Activated naive CD4-positive, alpha-beta T cell treated with anti-CD3 and anti-CD28 coated beads for 36 hours (primary cell): ENCODE measurements at regions not wholly inside any gene's neighbourhood (a gene's known extent, or its start where the extent isn't known, plus 50 kb on each side); places are given as distances from the start of the nearest gene placed in this dataset.
"Not testable (repeated sequence)": the region's sequence is repeated elsewhere in the genome, so short reads cannot be mapped to it uniquely, and the experiment has no call there.

ENCODE experiments used
- CTCF ChIA-PET: fragments of 350-600 bp; sonication (Branson Sonifier 250); formaldehyde crosslinking; loops from one replicate; lab custom pipeline; 2021; ENCODE audit warnings: antibody characterized with exemption; lab: Charles Lee
- DNase-seq: peaks from one replicate; pipeline ENCODE4 v3.0.0-alpha.2; 2020
- H3K27ac Mint-ChIP-seq: one replicate; pipeline ENCODE4 v1.8.0; 2021; ENCODE audit warnings: mild to moderate bottlenecking, mixed read lengths
- H3K27me3 Mint-ChIP-seq: one replicate; pipeline ENCODE4 v1.8.0; 2021; ENCODE audit warnings: low read depth, mixed read lengths
- H3K36me3 Mint-ChIP-seq: one replicate; pipeline ENCODE4 v1.8.0; 2021; ENCODE audit warnings: low read depth, mixed read lengths
- H3K4me1 Mint-ChIP-seq: one replicate; pipeline ENCODE4 v1.8.0; 2021; ENCODE audit warnings: low read depth, mixed read lengths
- H3K4me3 Mint-ChIP-seq: one replicate; pipeline ENCODE4 v1.8.0; 2021; ENCODE audit warnings: mild to moderate bottlenecking, moderate library complexity, mixed read lengths
- H3K9me3 Mint-ChIP-seq: one replicate; pipeline ENCODE4 v1.8.0; 2021; ENCODE audit warnings: mixed read lengths
- intact Hi-C: fragments of 100-400 bp; cut with micrococcal nuclease; formaldehyde crosslinking; loops from one replicate; pipeline ENCODE4 v1.15.1; 2023

DNA sequence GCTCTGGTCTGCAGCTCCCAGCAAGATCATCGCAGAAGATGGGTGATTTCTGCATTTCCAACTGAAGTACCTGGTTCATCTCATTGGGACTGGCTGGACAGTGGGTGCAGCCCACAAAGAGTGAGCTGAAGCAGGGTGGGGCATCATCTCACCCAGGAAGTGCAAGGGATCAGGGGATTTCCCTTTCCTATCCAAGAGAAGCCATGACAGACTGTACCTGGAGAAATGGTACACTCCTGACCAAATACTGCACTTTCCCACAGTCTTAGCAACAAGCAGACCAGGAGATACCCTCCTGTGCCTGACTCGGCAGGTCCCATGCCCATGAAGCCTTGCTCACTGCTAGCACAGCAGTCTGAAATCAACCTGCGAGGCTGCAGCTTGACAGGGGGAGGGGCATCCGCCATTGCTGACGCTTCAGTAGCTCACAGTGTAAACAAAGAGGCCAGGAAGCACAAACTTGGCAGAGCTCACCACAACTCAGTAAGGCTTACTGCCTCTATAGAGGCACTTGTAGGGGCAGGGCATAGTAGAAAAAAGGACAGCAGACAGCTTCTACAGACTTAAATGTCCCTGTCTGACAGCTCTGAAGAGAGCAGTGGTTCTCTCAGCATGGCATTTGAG is 60.5 kb downstream of the AREG start:
- H3K4me3 Mint-ChIP-seq, H3K27ac Mint-ChIP-seq, DNase-seq, H3K36me3 Mint-ChIP-seq, H3K4me1 Mint-ChIP-seq, H3K9me3 Mint-ChIP-seq, intact Hi-C loops: not testable (repeated sequence)
- peaks cover 27% of the 10 kb centered on the region for H3K27me3 Mint-ChIP-seq
- CTCF ChIA-PET: interaction anchor here (0.6 kb wide), 2 partner anchors 128 to 982 kb away, joined by 3 to 6 read pairs; no protein-coding TSS in a partner anchor

DNA sequence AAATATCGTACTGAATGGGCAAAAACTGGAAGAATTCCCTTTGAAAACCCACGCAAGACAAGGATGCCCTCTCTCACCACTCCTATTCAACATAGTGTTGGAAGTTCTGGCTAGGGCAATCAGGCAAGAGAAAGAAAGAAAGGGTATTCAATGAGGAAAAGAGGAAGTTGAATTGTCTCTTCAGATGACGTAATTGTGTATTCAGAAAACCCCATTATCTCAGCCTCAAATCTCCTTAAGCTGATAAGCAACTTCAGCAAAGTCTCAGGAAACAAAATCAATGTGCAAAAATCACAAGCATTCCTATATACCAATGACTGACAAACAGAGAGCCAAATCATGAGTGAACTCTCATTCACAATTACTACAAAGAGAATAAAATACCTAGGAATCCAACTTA is 64.4 kb downstream of the AREG start:
- H3K4me1 Mint-ChIP-seq, CTCF ChIA-PET, H3K36me3 Mint-ChIP-seq, H3K27ac Mint-ChIP-seq, DNase-seq, H3K4me3 Mint-ChIP-seq, H3K9me3 Mint-ChIP-seq, intact Hi-C loops: not testable (repeated sequence)
- peaks cover 24% of the 10 kb centered on the region for H3K27me3 Mint-ChIP-seq

DNA sequence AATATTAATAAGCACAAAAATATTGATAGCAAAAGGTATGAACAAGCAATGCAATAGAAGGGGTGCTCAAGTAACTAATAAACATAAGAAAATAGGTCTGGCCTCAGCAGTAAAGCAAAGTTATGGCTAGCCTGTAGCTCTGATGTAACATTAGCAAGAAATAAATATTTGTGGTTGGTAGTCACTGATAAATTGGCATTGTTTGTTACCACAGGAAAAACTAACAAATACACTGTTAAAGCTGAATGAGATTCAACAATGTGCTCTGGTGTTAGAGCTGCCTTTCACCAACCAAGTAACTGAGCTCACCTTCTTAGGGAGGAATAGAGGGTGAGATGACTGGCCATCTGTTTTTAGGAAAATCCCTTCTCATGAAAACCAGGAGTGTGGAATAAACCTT is 71.4 kb downstream of the AREG start:
- H3K4me3 Mint-ChIP-seq: no peak overlapping the region
- peaks cover 3% of the 10 kb centered on the region for H3K27me3 Mint-ChIP-seq
- DNase-seq: no peak
- intact Hi-C loops: no loop called here
- H3K36me3 Mint-ChIP-seq: no peaks in the 10 kb centered on the region
- CTCF ChIA-PET: no interaction called here
- no peak overlapping the region for H3K27ac Mint-ChIP-seq
- H3K9me3 Mint-ChIP-seq: no peaks in the 10 kb centered on the region
- H3K4me1 Mint-ChIP-seq: no peaks in the 10 kb centered on the region

DNA sequence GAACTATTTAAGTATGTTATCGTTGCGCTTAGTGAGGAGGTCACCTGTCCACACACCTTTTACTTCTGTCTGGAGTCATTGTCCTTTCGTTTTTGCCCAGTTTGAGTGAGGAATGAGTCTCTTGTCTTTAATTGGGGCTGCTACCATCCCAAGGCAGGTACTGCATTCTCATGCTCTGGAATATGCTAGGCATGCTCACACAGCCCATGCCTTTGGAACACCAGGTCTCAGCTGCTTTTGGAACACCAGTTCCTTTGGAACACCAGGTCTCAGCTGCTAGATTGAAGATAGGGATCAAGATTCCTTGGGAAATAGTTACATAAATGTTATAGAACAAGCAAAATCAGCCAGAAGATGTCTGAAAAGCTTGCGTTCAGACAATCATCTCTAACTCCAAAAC is 73.1 kb downstream of the AREG start:
- intact Hi-C loops: no loop called here
- H3K36me3 Mint-ChIP-seq: no peaks in the 10 kb centered on the region
- H3K4me1 Mint-ChIP-seq: no peaks in the 10 kb centered on the region
- CTCF ChIA-PET: no interaction called here
- no peak overlapping the region for H3K4me3 Mint-ChIP-seq
- H3K9me3 Mint-ChIP-seq: no peaks in the 10 kb centered on the region
- H3K27ac Mint-ChIP-seq: no peak overlapping the region
- peaks cover 3% of the 10 kb centered on the region for H3K27me3 Mint-ChIP-seq
- no peak for DNase-seq

DNA sequence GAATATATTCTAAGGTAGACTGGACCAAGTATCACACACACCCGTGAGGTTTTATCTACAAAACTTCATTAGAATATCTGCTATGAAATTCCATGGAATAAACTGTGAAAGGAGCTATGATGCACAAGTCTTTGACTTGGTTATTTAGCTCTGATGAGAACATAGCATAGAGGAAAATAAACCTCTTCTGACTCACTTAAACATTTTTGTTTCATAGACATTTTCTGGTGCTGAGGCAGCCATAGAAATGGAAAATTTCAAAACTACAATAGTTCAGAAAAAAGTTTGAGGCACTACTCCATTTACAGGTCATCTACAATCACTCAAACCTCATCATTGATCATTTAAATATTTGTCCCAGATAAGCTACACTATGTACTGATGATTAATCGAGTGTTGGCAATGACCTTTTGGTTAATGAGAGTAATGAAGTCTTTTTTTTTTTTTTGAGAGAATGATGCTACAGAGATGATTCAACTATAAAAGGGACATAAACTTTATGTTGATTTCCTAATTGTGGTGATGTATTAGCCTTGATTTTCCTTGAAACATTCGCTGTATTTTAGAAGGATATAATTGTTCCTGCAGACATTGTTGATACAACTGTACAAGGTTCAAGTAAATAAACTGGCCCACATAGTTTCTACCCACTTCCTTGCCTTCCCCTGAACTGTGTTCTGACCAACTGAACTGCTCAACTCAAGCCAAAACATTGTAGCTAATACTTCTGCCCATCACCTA is 77.5 kb downstream of the AREG start:
- Mint-ChIP-seq H3K4me1 (no peaks in the 10 kb centered on the region), H3K27ac (no peak overlapping the region), H3K27me3 (no peaks in the 10 kb centered on the region), H3K9me3 (no peaks in the 10 kb centered on the region), H3K4me3 (no peak overlapping the region), H3K36me3 (no peaks in the 10 kb centered on the region)
- CTCF ChIA-PET: no interaction called here
- no peak for DNase-seq
- intact Hi-C loops: no loop called here

DNA sequence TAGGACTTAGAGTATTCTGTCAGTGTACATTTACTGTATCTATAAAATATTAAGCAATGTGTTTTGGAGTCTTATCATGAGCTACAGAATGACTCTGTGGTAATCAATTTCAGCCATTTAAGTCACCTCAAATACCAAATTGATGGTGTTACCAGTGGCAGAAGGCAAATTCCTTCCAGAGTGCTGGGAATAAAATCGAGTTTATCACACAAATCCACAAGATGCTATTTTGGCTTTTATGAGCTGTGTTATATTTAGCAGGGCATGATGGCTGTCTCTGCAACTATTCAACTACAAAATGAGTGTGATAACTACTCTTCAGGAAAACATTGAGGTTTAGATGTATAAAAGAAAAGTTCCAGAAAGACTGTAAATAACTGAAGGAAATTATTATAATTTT is 78.2 kb downstream of the AREG start:
- no peak overlapping the region for H3K4me3 Mint-ChIP-seq
- CTCF ChIA-PET: no interaction called here
- no peaks in the 10 kb centered on the region for H3K9me3 Mint-ChIP-seq
- intact Hi-C loops: no loop called here
- H3K27ac Mint-ChIP-seq: no peak overlapping the region
- H3K27me3 Mint-ChIP-seq: no peaks in the 10 kb centered on the region
- H3K4me1 Mint-ChIP-seq: no peaks in the 10 kb centered on the region
- H3K36me3 Mint-ChIP-seq: no peaks in the 10 kb centered on the region
- DNase-seq: no peak

DNA sequence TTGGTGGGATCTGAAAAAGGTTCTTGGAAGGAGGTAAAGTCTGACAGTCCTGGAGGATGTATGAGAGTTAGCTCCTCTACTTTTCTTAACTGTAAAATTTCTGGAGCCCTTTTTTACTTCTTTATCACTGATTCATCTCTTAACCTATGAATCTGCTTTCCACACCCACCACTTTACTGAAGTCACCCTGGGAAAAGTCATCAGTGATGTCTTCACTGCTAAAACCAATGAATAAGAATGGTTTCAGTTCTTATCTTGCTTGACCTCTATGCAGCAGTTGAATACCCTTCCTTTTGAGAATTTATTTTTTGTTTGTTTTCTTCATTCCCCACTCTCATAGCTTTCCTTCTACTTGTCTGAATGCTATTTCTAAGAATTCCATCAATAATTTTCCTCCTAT is 80.0 kb downstream of the AREG start:
- Mint-ChIP-seq H3K27me3 (no peaks in the 10 kb centered on the region), H3K9me3 (no peaks in the 10 kb centered on the region), H3K27ac (no peak overlapping the region), H3K4me1 (no peaks in the 10 kb centered on the region), H3K36me3 (no peaks in the 10 kb centered on the region), H3K4me3 (no peak overlapping the region)
- no peak for DNase-seq
- intact Hi-C loops: no loop called here
- CTCF ChIA-PET: interaction anchor here (0.6 kb wide), 1 partner anchor 124 kb away, joined by 3 read pairs; no protein-coding TSS in a partner anchor

DNA sequence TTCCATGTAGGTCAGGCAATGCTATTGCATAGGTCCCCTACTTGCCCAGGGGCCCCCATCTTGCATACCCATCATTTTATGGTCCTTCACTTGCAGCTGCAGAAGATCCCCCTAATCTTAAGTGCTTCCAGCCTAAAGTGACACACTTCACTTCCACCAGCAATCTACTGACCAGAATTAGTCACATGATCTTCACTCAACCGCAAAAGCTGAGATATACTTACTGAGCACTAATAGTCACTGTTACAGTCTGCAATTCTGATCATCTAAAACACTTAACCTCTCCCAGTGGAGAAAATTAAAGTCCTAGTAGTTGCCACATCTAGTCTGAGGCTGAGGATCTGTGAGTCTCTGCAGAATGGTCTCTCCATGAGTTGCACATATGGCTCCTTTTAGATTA is 82.1 kb downstream of the AREG start:
- Mint-ChIP-seq H3K36me3 (no peaks in the 10 kb centered on the region), H3K4me3 (no peak overlapping the region), H3K4me1 (no peaks in the 10 kb centered on the region), H3K27me3 (no peaks in the 10 kb centered on the region), H3K27ac (no peak overlapping the region), H3K9me3 (no peaks in the 10 kb centered on the region)
- intact Hi-C loops: no loop called here
- CTCF ChIA-PET: no interaction called here
- DNase-seq: no peak

DNA sequence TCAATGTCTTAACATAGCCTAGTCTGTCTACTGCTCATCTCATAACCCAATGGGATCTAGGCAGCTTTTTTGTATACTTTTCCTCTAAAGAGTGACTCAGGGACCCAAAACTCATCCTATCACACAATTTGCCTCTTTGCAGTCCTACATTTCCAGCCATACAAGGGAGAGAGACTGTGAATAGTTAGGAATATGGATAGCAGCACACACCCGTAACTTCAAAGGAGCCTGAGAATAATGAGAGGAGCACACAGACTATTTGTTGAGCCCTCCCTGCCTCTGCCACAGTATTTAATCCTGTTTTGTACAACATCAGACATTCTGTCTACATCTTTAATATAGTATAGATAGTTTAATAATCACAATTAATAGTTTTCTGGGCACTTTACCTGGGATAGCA is 83.2 kb downstream of the AREG start:
- Mint-ChIP-seq H3K4me1 (no peaks in the 10 kb centered on the region), H3K36me3 (no peaks in the 10 kb centered on the region), H3K27ac (no peak overlapping the region), H3K27me3 (peaks cover 4% of the 10 kb centered on the region), H3K4me3 (no peak overlapping the region), H3K9me3 (no peaks in the 10 kb centered on the region)
- CTCF ChIA-PET: interaction anchor here (0.6 to 1.0 kb wide), 2 partner anchors 77 to 92 kb away, joined by 3 to 4 read pairs; no protein-coding TSS in a partner anchor
- intact Hi-C loops: loop anchor here (1.0 kb wide), 1 partner anchor 145 kb away; no protein-coding TSS in a partner anchor
- DNase-seq: no peak

DNA sequence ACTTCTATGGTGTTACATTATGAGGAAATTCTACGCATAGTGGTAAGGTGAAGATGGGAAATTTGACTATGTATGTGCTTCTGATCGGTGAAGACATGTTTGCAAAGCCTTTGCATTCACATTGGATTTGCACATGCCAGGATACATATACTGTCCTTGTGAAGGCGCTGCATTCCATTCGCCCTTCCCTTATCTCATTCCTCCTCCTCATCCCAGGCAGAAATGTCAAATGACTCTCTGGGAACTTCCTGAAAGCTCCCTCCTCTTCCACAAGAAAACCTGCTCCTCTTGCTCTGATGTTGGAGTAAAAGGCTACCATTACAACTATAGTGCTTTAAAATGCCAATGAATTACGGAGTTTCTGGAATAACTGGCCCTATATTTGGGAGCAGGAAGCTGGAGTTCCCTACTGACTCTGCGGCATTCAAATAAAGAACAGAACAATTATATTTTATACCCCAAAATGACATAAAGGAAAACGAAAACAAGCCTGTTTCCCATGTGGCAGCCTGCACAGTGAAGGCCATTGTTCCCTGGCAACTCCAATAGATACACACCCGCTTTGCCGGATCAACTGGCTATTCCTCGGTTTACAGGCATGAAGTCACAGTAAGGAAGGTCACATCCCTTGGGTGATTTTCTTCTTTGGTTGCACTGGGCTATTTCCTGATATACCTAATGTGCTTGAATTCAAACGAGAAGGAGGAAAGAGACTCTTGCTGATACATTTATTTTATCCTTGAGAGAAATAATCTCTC is 84.5 kb downstream of the AREG start:
- no peaks in the 10 kb centered on the region for H3K4me1 Mint-ChIP-seq
- no peak for DNase-seq
- no peaks in the 10 kb centered on the region for H3K9me3 Mint-ChIP-seq
- H3K4me3 Mint-ChIP-seq: no peak overlapping the region
- H3K27me3 Mint-ChIP-seq: peaks cover 4% of the 10 kb centered on the region
- CTCF ChIA-PET: no interaction called here
- H3K36me3 Mint-ChIP-seq: no peaks in the 10 kb centered on the region
- no peak overlapping the region for H3K27ac Mint-ChIP-seq
- intact Hi-C loops: loop anchor here (5.0 kb wide), 1 partner anchor 297 kb away; no protein-coding TSS in a partner anchor

DNA sequence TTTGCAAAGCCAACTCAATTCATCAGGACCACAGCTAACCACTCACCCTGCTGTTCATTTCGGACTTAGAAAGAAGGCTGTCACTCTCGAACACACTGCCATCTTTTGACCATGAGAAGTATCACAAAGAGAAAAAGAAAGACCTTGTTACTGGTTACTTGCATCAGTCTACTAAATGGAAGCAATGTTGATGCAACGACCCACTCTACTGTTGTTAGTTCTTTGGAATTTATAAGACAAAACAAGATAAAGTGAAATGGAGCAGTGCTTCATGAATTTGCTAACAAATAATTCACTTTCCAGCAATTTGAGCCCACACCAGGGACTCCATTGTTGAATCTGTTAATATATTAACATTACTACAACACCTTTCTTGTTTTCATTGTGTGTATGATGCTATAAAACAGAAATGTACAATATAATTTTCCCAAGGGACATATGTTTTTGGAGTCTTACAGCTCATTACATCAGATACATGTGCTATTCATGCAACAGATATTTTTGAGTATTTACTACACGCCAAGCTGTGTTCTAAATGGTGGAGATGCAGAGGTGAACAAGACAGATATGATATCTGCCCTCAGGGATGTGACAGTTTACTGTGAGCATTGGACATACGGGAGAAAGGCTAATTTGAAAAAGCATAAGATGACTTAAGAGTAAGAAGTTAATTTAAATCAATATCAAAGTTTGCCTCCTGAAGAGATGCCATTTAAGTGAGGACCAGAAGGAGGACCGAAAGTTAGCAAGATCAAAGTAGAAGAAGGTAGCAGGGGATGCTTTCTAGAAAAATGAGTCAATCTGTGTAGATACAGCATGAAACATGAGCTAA is 87.2 kb downstream of the AREG start:
- Mint-ChIP-seq H3K27ac (no peak overlapping the region), H3K9me3 (no peaks in the 10 kb centered on the region), H3K36me3 (no peaks in the 10 kb centered on the region), H3K27me3 (peaks cover 4% of the 10 kb centered on the region), H3K4me3 (no peak overlapping the region), H3K4me1 (no peaks in the 10 kb centered on the region)
- intact Hi-C loops: loop anchor here (1.0 to 5.0 kb wide), 6 partner anchors 87 to 300 kb away; partner anchors contain the start of gene AREG
- peak; percentile 6 for DNase-seq
- CTCF ChIA-PET: interaction anchor here (0.6 to 4.7 kb wide), 19 partner anchors 10 to 380 kb away, joined by 3 to 32 read pairs (median 3); partner anchors contain the start of gene AREG
